SK-N-MC (cell line): ENCODE measurements at regions not wholly inside any gene's neighbourhood (a gene's known extent, or its start where the extent isn't known, plus 50 kb on each side); places are given as distances from the start of the nearest gene placed in this dataset.

ENCODE experiments used
- EZH2 ChIP-seq: fragments of 200-600 bp; sonication (generic); IDR thresholded peaks from one replicate; pipeline ENCODE4 v1.6.1; 2017; ENCODE audit warnings: antibody characterized with exemption
- POLR2AphosphoS5 ChIP-seq: IDR thresholded peaks from 2 replicates; pipeline ENCODE4 v1.6.1; 2012; ENCODE audit warnings: mild to moderate bottlenecking, low read depth, low read length, borderline replicate concordance

DNA sequence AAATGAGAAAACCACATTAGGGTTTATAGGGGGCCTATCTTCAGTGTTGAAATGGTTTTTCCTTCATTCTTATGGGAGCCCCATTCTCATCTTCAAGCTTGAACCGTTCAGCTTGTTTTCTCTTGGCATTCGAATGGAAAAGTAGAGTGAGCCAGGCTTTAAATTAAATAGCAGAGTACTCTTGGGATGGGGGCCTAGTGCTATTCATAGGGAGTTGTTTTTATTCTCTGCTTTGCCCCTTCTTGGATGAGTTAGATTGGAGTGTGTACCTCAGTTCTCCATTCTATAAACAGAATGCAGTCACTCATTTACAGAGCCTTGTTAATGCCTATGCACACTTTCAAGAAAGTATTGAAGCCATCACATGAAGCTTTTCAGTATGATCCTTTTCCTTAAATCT, 127.9 kb downstream of the FAM170A start:
- TF ChIP-seq EZH2 (no peak), POLR2AphosphoS5 (no peak)
